Gastrocnemius medialis (tissue), 4 donors: ENCODE measurements at regions not wholly inside any gene's neighbourhood (a gene's known extent, or its start where the extent isn't known, plus 50 kb on each side); places are given as distances from the start of the nearest gene placed in this dataset.

ENCODE experiments used
- POLR2A ChIP-seq, 2 donors: fragments of 450-650 bp; IDR thresholded peaks; one replicate each; pipeline ENCODE4 v1.6.1; 2017; ENCODE audit warnings: antibody characterized with exemption in 2 of 2, mild to moderate bottlenecking in 2 of 2, moderate library complexity in 2 of 2
- TF ChIP-seq, protein P1 (sequence below), 5 experiments: fragments of 450-650 bp in 3 of 5; fragments of 200-600 bp in 2 of 5; sonication (generic) in 2 of 5; IDR thresholded peaks in 4 of 5; conservative IDR thresholded peaks in 1 of 5; 1 replicate in 4 of 5; 2 replicates in 1 of 5; pipeline ENCODE4 v1.5.1; 2016 to 2019; ENCODE audit warnings: antibody characterized with exemption in 5 of 5, mild to moderate bottlenecking in 3 of 5, moderate library complexity in 3 of 5

DNA sequence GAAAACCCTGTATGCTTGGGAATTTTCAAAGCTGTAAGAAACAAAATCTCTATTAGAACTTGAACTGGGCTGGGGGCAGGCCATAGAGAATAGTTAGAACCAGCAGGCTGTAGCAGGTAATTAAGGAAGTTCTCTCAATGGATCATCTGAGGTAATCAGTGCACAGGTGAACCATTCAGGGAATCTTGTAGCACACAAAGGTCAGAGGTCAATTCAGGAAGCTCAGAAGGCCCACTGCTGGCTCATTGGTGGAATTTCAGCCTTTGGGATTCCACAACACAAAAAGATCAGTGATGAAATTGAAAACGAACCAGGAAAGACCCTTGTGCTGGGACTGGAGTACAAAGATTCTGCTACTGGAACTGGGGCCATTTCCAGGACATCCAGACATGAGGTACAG is 82.0 kb downstream of the TMEM168 start:
- TF ChIP-seq, protein P1, sequence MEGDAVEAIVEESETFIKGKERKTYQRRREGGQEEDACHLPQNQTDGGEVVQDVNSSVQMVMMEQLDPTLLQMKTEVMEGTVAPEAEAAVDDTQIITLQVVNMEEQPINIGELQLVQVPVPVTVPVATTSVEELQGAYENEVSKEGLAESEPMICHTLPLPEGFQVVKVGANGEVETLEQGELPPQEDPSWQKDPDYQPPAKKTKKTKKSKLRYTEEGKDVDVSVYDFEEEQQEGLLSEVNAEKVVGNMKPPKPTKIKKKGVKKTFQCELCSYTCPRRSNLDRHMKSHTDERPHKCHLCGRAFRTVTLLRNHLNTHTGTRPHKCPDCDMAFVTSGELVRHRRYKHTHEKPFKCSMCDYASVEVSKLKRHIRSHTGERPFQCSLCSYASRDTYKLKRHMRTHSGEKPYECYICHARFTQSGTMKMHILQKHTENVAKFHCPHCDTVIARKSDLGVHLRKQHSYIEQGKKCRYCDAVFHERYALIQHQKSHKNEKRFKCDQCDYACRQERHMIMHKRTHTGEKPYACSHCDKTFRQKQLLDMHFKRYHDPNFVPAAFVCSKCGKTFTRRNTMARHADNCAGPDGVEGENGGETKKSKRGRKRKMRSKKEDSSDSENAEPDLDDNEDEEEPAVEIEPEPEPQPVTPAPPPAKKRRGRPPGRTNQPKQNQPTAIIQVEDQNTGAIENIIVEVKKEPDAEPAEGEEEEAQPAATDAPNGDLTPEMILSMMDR (IDR thresholded peaks at IDR 0.05 in 4 of 5, conservative IDR thresholded peaks at IDR 0.05 in 1 of 5), result no peak
- no peak for TF ChIP-seq POLR2A (IDR thresholded peaks at IDR 0.05)
